ENCODE measurements at regions not wholly inside any gene's neighbourhood (a gene's known extent, or its start where the extent isn't known, plus 50 kb on each side); places are given as distances from the start of the nearest gene placed in this dataset.

GRCh38 chr15:39139431-39140059, 441.3 kb upstream of the THBS1 start:
- no peak for TF ChIP-seq ZFP3 (CRISPR knock-in tag; IDR thresholded peaks at IDR 0.05)
- TF ChIP-seq ZFP30 (CRISPR knock-in tag; IDR thresholded peaks at IDR 0.05), result no peak
- no peak for TF ChIP-seq PATZ1 (CRISPR knock-in tag; IDR thresholded peaks at IDR 0.05; ENCODE audit: borderline replicate concordance)
- no peak for TF ChIP-seq ZNF70 (CRISPR knock-in tag; IDR thresholded peaks at IDR 0.05)
- no peak for TF ChIP-seq GLIS3 (CRISPR knock-in tag; IDR thresholded peaks at IDR 0.05)
- no peak for TF ChIP-seq SNAI2 (CRISPR knock-in tag; IDR thresholded peaks at IDR 0.05)
